ENCODE measurements at regions not wholly inside any gene's neighbourhood (a gene's known extent, or its start where the extent isn't known, plus 50 kb on each side); places are given as distances from the start of the nearest gene placed in this dataset.
"Not testable (repeated sequence)": the region's sequence is repeated elsewhere in the genome, so short reads cannot be mapped to it uniquely, and the experiment has no call there.

GRCh38 chr2:175792881-175793280, 209.2 kb downstream of the LNPK start:
- H2BK12ac ChIP-seq (ENCODE audit: low read length): no peak overlapping the region
- no peak overlapping the region for H3K27ac ChIP-seq (replicated peaks; ENCODE audit: low read length)
- no peak overlapping the region for H2AK5ac ChIP-seq (ENCODE audit: low read depth, low read length)
- H3K9ac ChIP-seq (ENCODE audit: low read depth, low read length, poor library complexity): no peak overlapping the region
- H3K23ac ChIP-seq (ENCODE audit: low read depth, low read length, poor library complexity): no peak overlapping the region
- no peak overlapping the region for H4K91ac ChIP-seq (ENCODE audit: low read depth, low read length, poor library complexity)
- no peaks in the 10 kb centered on the region for H3K36me3 ChIP-seq (replicated peaks in 1 of 2; ENCODE audit: control insufficient read depth in 2 of 2, insufficient read depth in 2 of 2, low read length in 2 of 2)
- H2BK15ac ChIP-seq (ENCODE audit: low read length): no peak overlapping the region
- H2BK5ac ChIP-seq (ENCODE audit: low read length): no peak overlapping the region
- no peak overlapping the region for H4K8ac ChIP-seq (ENCODE audit: low read depth, low read length)
- H2BK120ac ChIP-seq (ENCODE audit: low read depth, low read length): no peak overlapping the region
- DNase-seq (ENCODE audit: low spot score): no peak
- H3K4me2 ChIP-seq (ENCODE audit: insufficient read depth, low read length, poor library complexity, severe bottlenecking): no peak overlapping the region
- no peak overlapping the region for H2AFZ ChIP-seq (ENCODE audit: low read length)
- H3K14ac ChIP-seq (ENCODE audit: low read length): no peak overlapping the region
- no peak overlapping the region for H3K4ac ChIP-seq (ENCODE audit: low read length)
- no peaks in the 10 kb centered on the region for H3K4me1 ChIP-seq (ENCODE audit: control insufficient read depth in 2 of 2, insufficient read depth in 1 of 2, low read depth in 1 of 2, low read length in 2 of 2)
- peaks cover 0 to under 1% (median 0%) of the 10 kb centered on the region in 3 experiments for H3K27me3 ChIP-seq (ENCODE audit: control insufficient read depth in 3 of 3, insufficient read depth in 3 of 3, low read depth in 1 of 3, low read length in 3 of 3)
- H3K4me3 ChIP-seq (ENCODE audit: low read length in 2 of 2): no peak overlapping the region
- no peak overlapping the region for H3K18ac ChIP-seq (ENCODE audit: low read length)
- H3K79me1 ChIP-seq (ENCODE audit: low read depth, low read length): no peaks in the 10 kb centered on the region
- H3K9me3 ChIP-seq (replicated peaks in 1 of 2; ENCODE audit: control insufficient read depth in 2 of 2, insufficient read depth in 1 of 2, low read depth in 1 of 2, low read length in 2 of 2): peaks cover 0 to 7% of the 10 kb centered on the region in 2 donors

GRCh38 chr2:175792199-175792598, 209.9 kb downstream of the LNPK start:
- Histone ChIP-seq H2BK15ac (ENCODE audit: low read length) (no peak overlapping the region), H2BK12ac (ENCODE audit: low read length) (no peak overlapping the region), H4K91ac (ENCODE audit: low read depth, low read length, poor library complexity) (no peak overlapping the region), H3K4me1 (ENCODE audit: control insufficient read depth in 2 of 2, insufficient read depth in 1 of 2, low read depth in 1 of 2, low read length in 2 of 2) (no peaks in the 10 kb centered on the region), H2BK5ac (ENCODE audit: low read length) (no peak overlapping the region), H2BK120ac (ENCODE audit: low read depth, low read length) (no peak overlapping the region), H3K4me2 (ENCODE audit: insufficient read depth, low read length, poor library complexity, severe bottlenecking) (no peak overlapping the region), H3K9me3 (replicated peaks in 1 of 2; ENCODE audit: control insufficient read depth in 2 of 2, insufficient read depth in 1 of 2, low read depth in 1 of 2, low read length in 2 of 2) (peaks cover 0 to 7% of the 10 kb centered on the region in 2 donors), H3K4me3 (ENCODE audit: low read length in 2 of 2) (no peak overlapping the region), H4K8ac (ENCODE audit: low read depth, low read length) (no peak overlapping the region), H2AK5ac (ENCODE audit: low read depth, low read length) (no peak overlapping the region), H3K9ac (ENCODE audit: low read depth, low read length, poor library complexity) (no peak overlapping the region), H3K18ac (ENCODE audit: low read length) (no peak overlapping the region), H2AFZ (ENCODE audit: low read length) (no peak overlapping the region), H3K36me3 (replicated peaks in 1 of 2; ENCODE audit: control insufficient read depth in 2 of 2, insufficient read depth in 2 of 2, low read length in 2 of 2) (no peaks in the 10 kb centered on the region), H3K27ac (replicated peaks; ENCODE audit: low read length) (no peak overlapping the region), H3K4ac (ENCODE audit: low read length) (no peak overlapping the region), H3K14ac (ENCODE audit: low read length) (no peak overlapping the region), H3K79me1 (ENCODE audit: low read depth, low read length) (no peaks in the 10 kb centered on the region), H3K23ac (ENCODE audit: low read depth, low read length, poor library complexity) (no peak overlapping the region), H3K27me3 (ENCODE audit: control insufficient read depth in 3 of 3, insufficient read depth in 3 of 3, low read depth in 1 of 3, low read length in 3 of 3) (peaks cover 0 to 6% (median 0%) of the 10 kb centered on the region in 3 experiments)
- DNase-seq (ENCODE audit: low spot score): no peak
- no CpG with 5 or more reads among the region's 5 CpGs for WGBS, 2 donors (ENCODE audit: extremely low coverage in 2 of 2, insufficient read length in 2 of 2, insufficient replicate concordance in 1 of 2)

GRCh38 chr2:175786471-175787124, 215.5 kb downstream of the LNPK start:
- H3K4ac ChIP-seq (ENCODE audit: low read length): no peak overlapping the region
- H2BK15ac ChIP-seq (ENCODE audit: low read length): no peak overlapping the region
- no peaks in the 10 kb centered on the region for H3K4me1 ChIP-seq (ENCODE audit: control insufficient read depth in 2 of 2, insufficient read depth in 1 of 2, low read depth in 1 of 2, low read length in 2 of 2)
- no peak overlapping the region for H3K23ac ChIP-seq (ENCODE audit: low read depth, low read length, poor library complexity)
- no peaks in the 10 kb centered on the region for H3K9me3 ChIP-seq (replicated peaks in 1 of 2; ENCODE audit: control insufficient read depth in 2 of 2, insufficient read depth in 1 of 2, low read depth in 1 of 2, low read length in 2 of 2)
- no peak overlapping the region for H3K18ac ChIP-seq (ENCODE audit: low read length)
- H3K4me2 ChIP-seq (ENCODE audit: insufficient read depth, low read length, poor library complexity, severe bottlenecking): no peak overlapping the region
- no peak overlapping the region for H3K14ac ChIP-seq (ENCODE audit: low read length)
- no peak overlapping the region for H3K4me3 ChIP-seq (ENCODE audit: low read length in 2 of 2)
- H2AFZ ChIP-seq (ENCODE audit: low read length): no peak overlapping the region
- DNase-seq (ENCODE audit: low spot score): no peak
- H2BK5ac ChIP-seq (ENCODE audit: low read length): no peak overlapping the region
- no peak overlapping the region for H4K8ac ChIP-seq (ENCODE audit: low read depth, low read length)
- no peak overlapping the region for H2AK5ac ChIP-seq (ENCODE audit: low read depth, low read length)
- no CpG with 5 or more reads among the region's 3 CpGs for whole genome bisulfite sequencing, 2 donors (ENCODE audit: extremely low coverage in 2 of 2, insufficient read length in 2 of 2, insufficient replicate concordance in 1 of 2)
- no peak overlapping the region for H4K91ac ChIP-seq (ENCODE audit: low read depth, low read length, poor library complexity)
- no peaks in the 10 kb centered on the region for H3K36me3 ChIP-seq (replicated peaks in 1 of 2; ENCODE audit: control insufficient read depth in 2 of 2, insufficient read depth in 2 of 2, low read length in 2 of 2)
- peaks cover 0 to 6% (median 0%) of the 10 kb centered on the region in 3 experiments for H3K27me3 ChIP-seq (ENCODE audit: control insufficient read depth in 3 of 3, insufficient read depth in 3 of 3, low read depth in 1 of 3, low read length in 3 of 3)
- H2BK12ac ChIP-seq (ENCODE audit: low read length): no peak overlapping the region
- H3K9ac ChIP-seq (ENCODE audit: low read depth, low read length, poor library complexity): no peak overlapping the region
- no peaks in the 10 kb centered on the region for H3K79me1 ChIP-seq (ENCODE audit: low read depth, low read length)
- H2BK120ac ChIP-seq (ENCODE audit: low read depth, low read length): no peak overlapping the region
- H3K27ac ChIP-seq (replicated peaks; ENCODE audit: low read length): no peak overlapping the region

GRCh38 chr2:175777337-175777736, 224.7 kb downstream of the LNPK start:
- H2BK15ac ChIP-seq (ENCODE audit: low read length); H3K9ac ChIP-seq (ENCODE audit: low read depth, low read length, poor library complexity); H3K4me2 ChIP-seq (ENCODE audit: insufficient read depth, low read length, poor library complexity, severe bottlenecking); H2AFZ ChIP-seq (ENCODE audit: low read length); H3K27me3 ChIP-seq (ENCODE audit: control insufficient read depth in 3 of 3, insufficient read depth in 3 of 3, low read depth in 1 of 3, low read length in 3 of 3); H3K27ac ChIP-seq (replicated peaks; ENCODE audit: low read length); H3K14ac ChIP-seq (ENCODE audit: low read length); H4K8ac ChIP-seq (ENCODE audit: low read depth, low read length); H3K9me3 ChIP-seq (replicated peaks in 1 of 2; ENCODE audit: control insufficient read depth in 2 of 2, insufficient read depth in 1 of 2, low read depth in 1 of 2, low read length in 2 of 2); H2BK12ac ChIP-seq (ENCODE audit: low read length); H3K4me3 ChIP-seq (ENCODE audit: low read length in 2 of 2); H3K4ac ChIP-seq (ENCODE audit: low read length); H2AK5ac ChIP-seq (ENCODE audit: low read depth, low read length); DNase-seq (ENCODE audit: low spot score); H3K23ac ChIP-seq (ENCODE audit: low read depth, low read length, poor library complexity); H3K36me3 ChIP-seq (replicated peaks in 1 of 2; ENCODE audit: control insufficient read depth in 2 of 2, insufficient read depth in 2 of 2, low read length in 2 of 2); H3K79me1 ChIP-seq (ENCODE audit: low read depth, low read length); H2BK120ac ChIP-seq (ENCODE audit: low read depth, low read length); H4K91ac ChIP-seq (ENCODE audit: low read depth, low read length, poor library complexity); H3K4me1 ChIP-seq (ENCODE audit: control insufficient read depth in 2 of 2, insufficient read depth in 1 of 2, low read depth in 1 of 2, low read length in 2 of 2); H2BK5ac ChIP-seq (ENCODE audit: low read length); H3K18ac ChIP-seq (ENCODE audit: low read length): not testable (repeated sequence)
- WGBS, 2 donors (ENCODE audit: extremely low coverage in 2 of 2, insufficient read length in 2 of 2, insufficient replicate concordance in 1 of 2): no CpG with 5 or more reads among the region's 2 CpGs

All from neuronal stem cell (in vitro differentiated cells).